ENCODE measurements at regions not wholly inside any gene's neighbourhood (a gene's known extent, or its start where the extent isn't known, plus 50 kb on each side); places are given as distances from the start of the nearest gene placed in this dataset.

DNA sequence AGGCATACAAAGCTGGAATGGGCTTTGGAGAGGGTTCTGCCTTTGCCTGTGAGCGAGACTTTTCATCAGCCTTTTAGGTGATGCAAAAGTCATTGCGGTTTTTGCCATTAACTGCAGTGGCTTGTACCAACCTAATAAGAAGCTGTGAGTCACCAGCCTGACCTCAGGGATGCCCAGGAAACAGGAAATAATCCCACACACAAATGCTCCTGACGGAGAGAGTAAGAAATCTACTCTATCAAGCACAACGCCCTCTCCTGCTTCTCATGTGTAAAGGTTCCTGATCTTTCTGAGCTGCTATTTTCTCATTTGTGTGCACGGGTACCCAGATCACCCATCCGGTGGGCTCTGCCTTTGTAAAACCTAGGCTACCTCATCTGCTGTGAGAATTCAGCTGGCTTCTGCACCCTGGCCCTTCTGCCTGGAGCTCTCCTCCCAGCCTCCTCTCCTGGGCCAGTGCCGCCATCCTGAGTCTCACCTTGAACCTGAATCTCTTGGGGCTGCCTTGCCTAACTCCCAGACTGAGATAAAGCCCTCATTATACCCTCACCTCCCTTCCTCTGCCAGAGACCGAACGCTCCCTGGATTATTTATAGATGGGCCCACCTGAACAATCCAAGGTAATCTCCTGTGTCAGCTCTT, 299.7 kb downstream of the C16orf95 start:
- TF ChIP-seq ZNF512 (CRISPR knock-in tag; IDR thresholded peaks at IDR 0.05; ENCODE audit: borderline replicate concordance) (no peak), NR2C2 (CRISPR knock-in tag; IDR thresholded peaks at IDR 0.05) (no peak), ZNF263 (CRISPR knock-in tag; IDR thresholded peaks at IDR 0.05; ENCODE audit: low read depth) (no peak)
- TF ChIP-seq, protein P1, sequence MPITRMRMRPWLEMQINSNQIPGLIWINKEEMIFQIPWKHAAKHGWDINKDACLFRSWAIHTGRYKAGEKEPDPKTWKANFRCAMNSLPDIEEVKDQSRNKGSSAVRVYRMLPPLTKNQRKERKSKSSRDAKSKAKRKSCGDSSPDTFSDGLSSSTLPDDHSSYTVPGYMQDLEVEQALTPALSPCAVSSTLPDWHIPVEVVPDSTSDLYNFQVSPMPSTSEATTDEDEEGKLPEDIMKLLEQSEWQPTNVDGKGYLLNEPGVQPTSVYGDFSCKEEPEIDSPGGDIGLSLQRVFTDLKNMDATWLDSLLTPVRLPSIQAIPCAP (CRISPR knock-in tag; IDR thresholded peaks at IDR 0.05) = no peak
